HG02981 (cell line): ENCODE measurements at regions not wholly inside any gene's neighbourhood (a gene's known extent, or its start where the extent isn't known, plus 50 kb on each side); places are given as distances from the start of the nearest gene placed in this dataset.
"Not testable (repeated sequence)": the region's sequence is repeated elsewhere in the genome, so short reads cannot be mapped to it uniquely, and the experiment has no call there.

ENCODE experiments used
- ATAC-seq: cut with Tn5 transposase; IDR thresholded peaks from one replicate; pipeline ENCODE4 v1.9.1; 2021; ENCODE audit warnings: mild to moderate bottlenecking, moderate library complexity; ENCODE audit not compliant: unreplicated experiment

DNA sequence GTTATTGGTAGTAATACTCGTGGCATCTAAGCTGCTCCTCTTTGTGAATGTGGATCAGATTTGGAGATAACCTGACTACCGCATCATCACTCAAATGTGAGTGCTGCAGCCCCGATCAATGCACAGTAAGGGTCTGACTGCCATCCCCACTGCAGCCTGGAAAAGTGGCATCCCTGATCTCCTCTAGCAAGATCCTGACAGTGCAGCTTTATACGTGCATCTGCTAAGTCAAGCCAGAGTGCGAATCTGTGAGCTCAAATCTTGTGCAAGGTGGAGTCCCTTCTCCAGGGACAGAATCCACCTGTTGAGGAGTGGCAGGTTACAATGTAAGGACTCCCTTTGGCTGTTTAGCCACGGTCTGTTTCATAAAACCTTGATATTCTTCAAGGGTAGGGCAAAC lies 215.0 kb upstream of the EXOC2 start:
- ATAC-seq, result no peak

DNA sequence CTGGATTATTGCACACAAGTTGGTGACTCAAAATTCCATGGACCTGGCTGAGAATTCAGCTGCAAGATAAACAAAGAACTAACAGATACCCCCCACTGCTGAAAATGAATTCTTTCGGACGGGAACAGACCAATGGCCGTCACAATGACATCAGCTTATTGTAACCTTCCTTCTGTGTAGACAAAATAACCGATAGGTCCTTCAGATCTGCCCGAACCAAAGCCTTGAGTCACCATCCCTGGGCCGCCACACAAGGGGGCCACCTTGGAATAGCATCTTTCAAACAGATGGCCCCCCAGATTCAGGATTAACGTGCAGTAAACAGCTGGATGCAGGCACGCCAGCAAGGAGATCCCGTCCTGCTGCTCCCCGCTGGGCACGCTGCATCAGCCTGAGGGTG lies 214.0 kb upstream of the EXOC2 start:
- no peak for ATAC-seq

DNA sequence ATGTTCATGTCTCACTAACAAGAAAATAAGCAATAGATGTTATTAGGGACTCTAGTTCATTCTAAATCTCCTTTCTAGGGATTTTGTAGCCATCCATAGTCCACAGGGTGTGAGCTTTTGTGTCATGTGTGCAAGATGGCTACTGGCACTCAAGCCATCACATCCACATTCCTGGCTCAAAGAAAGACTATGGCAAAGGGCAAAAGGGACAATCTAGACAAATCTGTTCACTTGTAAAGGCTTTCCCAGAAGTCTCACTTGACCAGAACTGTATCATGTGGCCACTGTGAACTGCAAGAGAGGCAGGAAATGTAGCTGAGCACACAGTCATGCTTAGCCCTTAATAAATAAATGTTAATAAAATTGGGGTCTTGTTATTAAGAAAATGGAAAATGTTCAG lies 212.6 kb upstream of the EXOC2 start:
- no peak for ATAC-seq

DNA sequence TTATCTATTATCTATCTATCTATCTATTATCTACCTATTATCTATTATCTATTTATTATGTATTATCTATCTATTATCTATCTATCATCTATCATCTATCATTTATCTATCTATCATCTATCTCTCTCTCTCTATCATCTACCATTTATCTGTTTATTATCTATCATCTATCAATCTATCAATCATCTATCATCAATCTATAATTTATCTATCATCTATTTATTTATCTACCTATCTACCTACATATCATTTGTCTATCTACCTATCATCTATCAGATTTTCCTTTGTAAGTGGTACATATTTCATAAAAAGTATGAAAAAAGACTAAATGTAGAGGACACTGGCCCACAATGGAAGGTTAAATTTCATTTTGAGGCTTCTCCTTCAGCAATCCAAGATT lies 212.1 kb upstream of the EXOC2 start:
- no peak for ATAC-seq

DNA sequence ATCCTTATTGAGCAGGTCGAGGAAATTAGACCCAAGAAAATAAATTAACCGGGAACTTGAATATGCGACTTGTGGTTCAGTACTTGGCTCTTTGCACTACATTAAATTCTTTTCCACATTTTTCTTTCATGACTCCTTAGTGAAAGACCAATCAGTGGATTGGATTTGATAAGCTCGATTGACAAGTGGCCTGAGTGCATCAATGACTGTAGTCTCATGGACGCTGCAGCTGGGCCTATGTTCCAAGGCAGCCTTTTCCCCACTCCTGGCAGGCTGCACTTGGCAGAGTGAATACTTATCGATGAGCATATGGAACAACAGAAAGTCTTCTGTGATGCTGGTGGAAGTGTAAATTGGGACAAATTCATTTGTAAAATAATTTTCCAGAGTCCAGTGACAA lies 210.8 kb upstream of the EXOC2 start:
- ATAC-seq, result no peak

DNA sequence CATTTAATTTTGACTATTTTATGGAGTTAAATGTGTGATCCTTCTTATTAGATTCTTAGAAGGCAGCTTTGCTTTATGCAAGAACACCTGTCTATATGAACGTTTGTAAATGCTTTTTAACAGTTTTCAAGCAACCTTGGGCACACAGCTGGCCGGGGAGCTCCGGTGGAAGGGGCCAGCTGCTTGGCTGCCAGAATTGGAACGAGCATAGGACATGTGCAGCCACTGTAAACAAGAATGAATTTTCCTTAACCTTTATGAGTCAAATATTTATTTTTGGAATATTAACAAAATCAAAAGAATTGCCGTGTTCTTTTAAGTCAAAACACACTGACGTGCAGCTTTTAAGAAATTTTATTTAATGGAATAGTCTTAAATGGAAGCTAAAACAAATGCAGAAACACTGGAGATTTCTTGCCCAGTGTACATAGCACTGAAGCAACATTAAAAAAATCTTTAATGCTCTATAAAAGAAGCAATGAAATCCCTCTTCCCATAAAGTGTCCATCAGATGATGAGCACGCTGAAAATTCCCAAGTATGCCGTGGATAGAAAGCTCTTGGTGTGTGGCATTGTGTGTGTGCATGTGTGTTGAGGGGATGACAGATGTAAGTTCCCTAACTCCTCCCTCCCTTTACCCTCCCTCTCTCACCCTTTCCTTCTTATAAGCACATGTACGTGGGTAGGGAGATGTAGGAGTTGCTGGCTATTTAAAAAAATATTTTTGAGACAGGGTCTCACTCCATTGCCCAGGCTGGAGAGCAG lies 208.9 kb upstream of the EXOC2 start:
- ATAC-seq, result no peak

DNA sequence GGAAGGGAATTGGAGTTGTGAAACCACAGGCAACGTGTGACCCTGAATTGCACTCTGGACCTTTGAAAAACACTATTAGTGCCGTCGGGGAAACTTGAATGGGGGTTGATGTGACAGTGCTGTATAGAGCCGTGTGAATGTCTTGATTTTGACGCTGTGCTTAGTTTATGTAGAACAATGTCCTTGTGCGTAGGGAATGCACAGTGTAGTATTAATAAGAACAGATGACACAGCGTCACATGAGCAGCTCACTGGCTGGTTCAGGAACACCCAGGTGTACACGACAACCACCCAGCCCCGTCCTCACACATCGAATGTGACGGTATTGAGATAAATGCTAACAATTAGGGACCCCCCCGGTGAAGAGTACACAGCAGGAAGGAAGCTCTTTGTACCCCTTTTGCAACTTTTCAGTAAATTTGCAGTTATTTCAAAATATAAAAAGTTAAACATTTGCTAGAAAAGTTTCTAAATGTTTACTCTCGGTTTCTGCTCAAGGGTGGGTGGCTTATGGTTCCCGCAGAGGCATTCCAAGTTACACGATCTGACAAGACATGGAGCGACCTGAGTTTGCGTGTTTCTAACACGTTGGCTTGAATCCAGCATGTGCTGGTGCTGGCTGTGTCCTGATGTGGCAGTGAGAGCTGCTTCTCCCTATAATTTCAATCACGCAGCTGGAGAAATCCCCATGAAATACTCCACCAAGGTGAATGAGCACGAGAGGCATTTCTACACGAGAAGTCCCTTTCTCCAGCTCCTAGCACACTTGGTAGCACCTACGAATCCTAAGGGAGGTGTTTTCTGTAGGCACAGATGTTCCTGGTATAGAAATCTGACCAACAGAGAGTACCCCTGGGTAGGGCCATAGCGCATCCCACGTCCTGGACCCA lies 208.0 kb upstream of the EXOC2 start:
- no peak for ATAC-seq

DNA sequence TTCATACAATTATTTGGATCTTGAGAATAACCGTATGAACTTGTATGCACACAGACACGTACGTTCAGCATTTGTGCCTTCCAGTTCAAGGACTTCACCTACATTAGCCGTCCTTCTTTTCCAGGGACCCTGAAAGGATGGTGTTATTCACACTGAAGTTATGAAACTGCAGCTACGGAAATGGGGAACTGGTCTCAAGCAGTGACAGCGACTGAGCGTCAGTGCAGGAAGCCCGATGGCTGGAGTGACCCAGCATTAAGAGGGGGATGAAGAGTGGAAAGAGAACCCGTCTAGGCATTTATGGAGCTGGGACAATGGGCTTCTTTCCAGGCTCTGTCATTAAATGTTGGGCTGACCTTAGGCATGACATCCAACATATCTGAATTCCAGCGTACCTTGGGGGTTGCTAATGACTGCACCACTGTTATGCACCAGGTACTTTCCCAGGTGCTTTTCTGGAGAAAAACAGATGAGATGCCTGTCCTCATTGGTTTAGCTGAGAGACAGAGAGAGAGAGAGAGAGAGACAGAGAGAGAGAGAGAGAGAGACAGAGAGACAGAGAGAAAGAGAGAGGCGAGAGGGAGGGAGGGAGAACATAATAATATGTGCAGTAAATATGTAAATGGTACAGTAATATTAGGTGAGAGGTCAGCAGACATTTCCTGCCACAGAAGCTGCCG lies 204.7 kb upstream of the EXOC2 start:
- ATAC-seq, result no peak

DNA sequence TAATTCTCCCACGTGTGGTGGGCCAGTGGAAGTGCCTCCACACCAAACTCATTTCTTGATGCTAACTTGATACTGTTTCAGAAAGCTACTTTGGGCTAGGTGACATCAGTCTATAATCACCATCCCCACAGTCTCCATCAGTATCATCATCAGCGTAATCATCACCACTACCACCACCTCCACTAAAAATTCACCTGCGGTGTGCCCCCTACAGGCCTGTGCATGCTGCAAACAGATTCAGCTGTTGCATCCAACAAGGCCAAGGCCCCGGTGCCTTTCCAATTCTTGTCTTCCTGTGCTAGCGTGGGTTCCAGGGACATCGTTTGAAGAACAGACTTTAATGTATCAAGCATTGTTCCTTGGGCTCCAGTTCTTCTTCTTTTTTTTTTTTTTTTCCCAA lies 201.3 kb upstream of the EXOC2 start:
- ATAC-seq, result no peak

DNA sequence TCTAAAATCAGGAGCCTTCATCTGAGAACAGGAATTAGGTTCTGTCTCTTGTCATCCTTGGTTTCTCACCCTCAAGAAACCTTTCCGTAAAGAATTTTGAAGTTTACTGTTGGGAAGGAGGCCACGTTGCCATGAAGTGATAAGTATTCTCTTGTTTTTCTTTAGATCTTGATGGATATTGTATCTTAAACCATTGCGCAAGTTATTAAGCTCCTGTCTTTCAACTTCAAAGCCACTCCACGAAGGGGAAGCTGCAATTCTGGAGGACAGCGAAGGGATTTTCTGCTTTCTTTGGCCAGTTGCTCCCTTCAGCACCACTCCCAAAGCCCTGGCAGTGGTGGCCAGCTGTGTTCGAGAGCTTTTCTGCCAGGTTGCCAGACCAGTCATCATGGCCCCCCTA lies 198.1 kb upstream of the EXOC2 start:
- ATAC-seq, result no peak

DNA sequence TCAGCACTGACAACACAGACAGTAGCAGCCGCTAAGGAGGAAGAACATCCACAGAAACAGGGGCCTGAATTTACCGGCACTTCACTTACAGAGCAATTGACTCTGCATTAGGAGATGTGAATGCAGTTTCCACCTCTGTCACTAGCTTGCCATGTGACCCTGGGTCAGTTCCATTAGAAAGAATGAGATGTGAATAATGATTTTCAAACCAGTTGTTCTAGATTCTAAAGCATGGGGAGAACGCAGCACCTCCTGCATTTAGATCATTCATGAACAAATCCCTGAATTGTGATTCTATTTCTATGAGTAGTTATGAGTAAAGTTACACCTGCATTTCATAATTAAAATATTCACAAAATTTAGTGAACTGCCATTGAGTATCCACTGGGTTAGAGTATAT lies 197.3 kb upstream of the EXOC2 start:
- ATAC-seq, result no peak

DNA sequence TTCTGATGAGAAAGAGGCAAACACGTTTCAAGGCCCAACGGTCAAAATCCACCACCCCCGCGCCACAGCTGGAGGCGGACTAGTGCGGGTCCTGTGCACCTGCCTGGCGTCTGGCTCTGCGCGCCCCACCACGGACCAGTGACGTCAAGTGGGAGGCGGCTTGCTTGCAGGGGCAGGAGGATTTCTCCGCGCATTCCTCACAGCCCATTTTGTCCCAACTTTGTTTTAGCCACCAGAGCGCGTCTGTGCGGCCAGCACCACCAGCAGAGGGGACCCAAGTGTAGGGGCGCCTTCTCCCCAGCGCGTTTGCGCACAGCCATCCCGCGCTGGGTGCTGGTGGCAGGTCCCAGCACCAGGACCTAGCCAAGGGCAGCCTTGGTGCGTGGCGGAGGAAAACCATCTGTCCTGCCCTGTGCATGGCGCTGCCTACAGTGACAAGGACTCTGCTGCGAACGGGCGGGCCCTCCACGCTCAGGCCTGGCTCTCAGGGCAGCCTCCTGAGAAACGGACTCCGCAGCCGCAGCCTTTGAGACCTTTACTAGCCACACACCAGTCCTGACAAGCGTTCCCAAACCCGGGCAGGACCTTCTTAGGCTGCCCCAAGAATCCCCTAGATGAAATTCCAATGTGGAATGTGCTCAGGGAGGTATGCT lies 194.8 kb upstream of the EXOC2 start:
- ATAC-seq, result no peak

DNA sequence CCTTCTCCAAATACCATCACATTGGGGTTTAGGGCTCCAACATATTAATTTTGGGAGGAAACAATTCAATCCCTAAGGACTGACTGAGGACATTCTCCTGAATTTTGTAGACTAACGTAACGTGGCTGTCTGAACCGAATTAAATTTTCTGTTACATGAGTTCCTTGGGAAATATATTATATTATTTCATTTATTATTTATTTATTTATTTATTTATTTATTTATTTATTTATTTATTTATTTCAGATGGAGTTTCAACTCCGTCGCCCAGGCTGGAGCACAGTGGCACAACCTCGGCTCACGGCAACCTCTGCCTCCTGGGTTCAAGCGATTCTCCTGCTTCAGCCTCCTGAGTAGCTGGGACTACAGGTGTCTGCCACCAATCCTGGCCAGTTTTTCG lies 193.2 kb upstream of the EXOC2 start:
- not testable (repeated sequence) for ATAC-seq

DNA sequence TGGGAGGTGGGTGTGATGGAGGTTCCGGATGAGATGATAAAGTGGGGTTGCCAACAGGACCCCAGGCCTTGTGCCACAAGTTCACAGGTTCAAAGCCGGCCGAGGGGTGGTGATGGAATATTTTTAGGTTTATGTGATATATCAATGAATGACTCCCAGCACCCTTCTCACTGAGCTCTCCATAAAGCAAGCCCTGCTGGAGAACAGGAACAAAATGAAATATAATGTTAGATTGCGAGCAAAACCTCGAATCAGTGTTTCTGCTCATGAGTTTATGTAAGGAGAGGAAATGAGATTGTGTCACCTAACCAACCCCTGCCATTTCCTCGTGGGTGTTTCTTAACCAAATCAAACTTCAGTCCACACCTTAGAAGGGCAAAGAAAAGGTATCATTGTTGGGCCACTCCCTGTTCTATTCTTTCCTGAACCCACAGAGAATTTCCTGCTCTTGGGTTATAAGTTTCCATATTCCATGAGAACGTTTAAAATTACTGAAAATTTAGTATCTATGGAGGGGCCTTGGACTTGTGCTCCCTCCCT lies 192.2 kb upstream of the EXOC2 start:
- ATAC-seq, result no peak

DNA sequence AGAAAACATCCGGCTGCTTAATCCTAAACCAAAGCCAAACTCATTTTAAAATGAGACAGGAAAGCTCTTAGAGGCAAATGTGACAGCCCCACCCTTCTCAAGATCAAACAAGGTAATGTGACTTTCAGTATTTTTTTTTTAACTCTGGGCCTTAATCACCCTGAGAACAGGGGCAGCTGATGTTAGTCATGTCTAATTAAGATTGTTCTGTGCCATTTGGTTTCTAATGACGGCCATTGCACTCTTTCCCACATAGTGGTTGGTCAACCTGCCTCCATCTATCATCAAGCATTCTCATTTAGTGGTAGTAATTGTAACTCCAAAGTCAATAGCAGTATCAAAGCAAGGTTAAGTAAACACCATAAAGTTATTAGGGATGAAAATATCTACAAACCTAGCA lies 191.6 kb upstream of the EXOC2 start:
- no peak for ATAC-seq

DNA sequence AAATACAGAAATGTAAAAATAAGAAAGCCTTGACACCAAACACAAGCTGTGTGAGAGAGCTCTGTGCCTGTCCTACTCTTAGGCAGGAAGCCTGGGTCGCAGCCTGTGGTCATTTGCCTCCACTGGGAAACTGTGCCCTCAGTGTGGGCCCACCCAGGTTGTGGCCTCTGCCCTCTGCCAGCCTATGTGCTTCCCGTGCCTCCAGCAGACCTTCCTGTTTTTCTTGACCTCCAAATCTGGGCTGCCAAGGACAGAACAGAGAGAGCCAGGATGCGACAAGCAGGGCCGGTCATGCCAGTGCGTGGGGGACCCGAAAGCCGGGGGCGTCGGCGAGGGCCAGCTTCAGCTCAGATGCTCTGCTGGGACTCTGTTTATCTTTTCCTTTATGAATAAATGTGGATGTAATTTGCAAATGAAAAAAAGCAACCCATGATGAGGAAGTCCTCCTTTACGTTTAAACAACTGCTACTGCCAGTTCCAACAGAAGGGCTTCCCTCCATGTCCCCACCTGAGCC lies 189.2 kb upstream of the EXOC2 start:
- ATAC-seq, result no peak

DNA sequence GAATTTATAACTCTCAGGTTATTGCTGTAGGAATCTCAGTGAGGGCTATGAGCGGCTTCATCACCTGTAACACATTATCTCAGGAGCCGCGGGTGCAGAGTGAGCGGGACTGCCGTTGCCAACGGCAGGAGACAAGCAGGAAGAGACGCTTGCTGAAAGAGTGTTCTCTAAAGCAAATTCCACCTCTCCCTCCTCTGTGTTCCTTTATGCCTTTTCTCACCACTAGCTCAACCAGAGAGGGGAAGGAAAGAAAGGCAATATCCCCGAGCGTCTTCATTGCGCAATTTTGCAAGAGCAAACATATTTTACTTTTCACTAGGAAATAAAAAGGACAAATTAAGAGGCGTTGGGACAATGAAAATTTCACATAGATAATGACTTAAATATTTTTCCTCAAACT lies 185.2 kb upstream of the EXOC2 start:
- ATAC-seq, result no peak

DNA sequence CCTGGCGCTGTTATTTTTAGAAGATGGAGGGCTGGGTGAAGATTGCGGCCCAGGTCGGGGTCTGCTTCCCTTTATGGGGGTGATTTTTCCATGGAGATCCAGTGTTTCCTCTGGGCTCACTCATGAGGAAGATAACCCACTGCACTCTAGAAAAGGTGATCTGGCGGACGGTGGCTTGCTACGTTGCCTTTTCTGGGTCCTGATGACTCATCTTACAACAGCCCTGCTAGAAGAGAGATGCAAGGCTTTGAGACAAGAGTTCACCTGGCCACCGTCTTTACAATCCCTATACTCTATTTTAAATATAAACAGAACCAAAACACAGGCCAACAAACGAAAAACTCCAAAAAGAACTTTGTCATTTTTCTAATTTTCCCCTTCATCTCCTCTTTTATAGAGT lies 182.1 kb upstream of the EXOC2 start:
- ATAC-seq, result no peak

DNA sequence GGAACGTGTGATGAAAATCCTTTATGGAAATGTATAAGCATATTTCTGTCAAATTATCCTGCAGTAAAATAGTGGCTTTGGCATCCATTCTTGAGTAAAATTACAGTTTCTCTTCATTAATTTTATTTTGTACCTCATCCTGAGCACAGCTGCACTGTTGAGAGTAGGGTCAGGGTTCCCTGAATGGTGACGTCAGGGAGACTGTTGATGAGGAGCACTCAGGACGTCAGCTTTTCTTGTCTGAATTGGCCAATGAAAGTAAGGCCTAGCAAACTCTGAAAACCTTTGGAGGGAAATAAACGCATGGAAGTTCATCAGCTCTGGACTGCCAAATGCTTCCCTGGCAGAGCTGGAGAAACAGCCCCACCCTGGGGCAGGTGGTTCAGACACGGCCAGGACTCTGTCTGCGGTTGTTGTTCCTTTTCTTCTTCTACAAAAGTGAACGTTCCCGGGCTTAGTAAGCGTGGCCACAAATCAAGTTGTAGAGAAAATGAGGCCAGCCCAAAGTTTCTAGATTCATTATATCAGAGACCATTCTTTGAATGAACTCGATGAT lies 179.7 kb upstream of the EXOC2 start:
- no peak for ATAC-seq

DNA sequence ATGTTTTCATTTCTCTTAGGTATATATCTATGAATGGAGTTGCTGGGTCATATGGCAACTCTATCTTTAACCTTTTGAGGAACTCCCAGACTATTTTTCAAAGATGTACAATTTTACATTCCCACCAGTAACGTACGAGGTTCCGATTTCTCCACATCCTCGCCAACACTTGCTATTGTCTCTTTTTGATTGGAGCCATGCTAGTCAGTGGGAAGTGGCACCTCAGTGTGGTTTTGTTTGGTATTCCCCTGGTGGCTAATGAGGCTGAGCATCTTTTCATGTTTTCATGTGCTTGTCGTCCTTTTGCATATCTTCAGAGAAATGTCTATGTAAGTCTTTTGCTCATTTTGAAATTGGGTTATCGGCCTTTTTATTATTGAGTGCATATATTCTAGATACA lies 178.6 kb upstream of the EXOC2 start:
- ATAC-seq, result no peak
